Right lobe of liver (tissue), 6 donors: ENCODE measurements at regions not wholly inside any gene's neighbourhood (a gene's known extent, or its start where the extent isn't known, plus 50 kb on each side); places are given as distances from the start of the nearest gene placed in this dataset.
A peak's percentile ranks its signal among the peaks of the same experiment; 100 is the strongest.

Experiments used
- ATAC-seq, 4 donors: fragments of 200-7000 bp; cut with Tn5 transposase; one replicate each; pipeline ENCODE4 v1.9.1; 2020; ENCODE audit warnings: mild to moderate bottlenecking in 4 of 4, moderate library complexity in 4 of 4
- DNase-seq, 3 donors: peaks; one replicate each; pipeline ENCODE4 v3.0.0-alpha.2; 2020
- H3K27ac ChIP-seq, 3 donors: fragments of 200-600 bp; one replicate each; pipeline ENCODE4 v1.8.0; 2022
- H3K27me3 ChIP-seq, 2 donors: fragments of 200-600 bp; one replicate each; pipeline ENCODE4 v1.8.0; 2022
- H3K36me3 ChIP-seq, 4 donors: fragments of 200-600 bp; sonication (generic) in 1 of 4; one replicate each; pipeline versions ENCODE4 v1.5.1 to v1.8.0; 2017 to 2022; ENCODE audit warnings: control low read depth in 1 of 4
- H3K4me1 ChIP-seq, 4 donors: fragments of 200-600 bp; sonication (generic) in 1 of 4; one replicate each; pipeline versions ENCODE4 v1.5.1 to v1.8.0; 2017 to 2022; ENCODE audit warnings: control low read depth in 1 of 4
- H3K4me3 ChIP-seq, 3 donors: fragments of 200-600 bp; one replicate each; pipeline ENCODE4 v1.8.0; 2022
- H3K9me3 ChIP-seq, 4 donors: fragments of 200-600 bp; sonication (generic) in 1 of 4; one replicate each; pipeline versions ENCODE4 v1.5.1 to v1.8.0; 2017 to 2022; ENCODE audit warnings: control low read depth in 1 of 4
- CTCF ChIP-seq, 4 donors: fragments of 200-600 bp in 3 of 4; fragments of 450-650 bp in 1 of 4; IDR thresholded peaks; one replicate each; pipeline versions ENCODE4 v1.5.1 to v1.8.0; 2016 to 2022; ENCODE audit warnings: antibody characterized with exemption in 4 of 4, mild to moderate bottlenecking in 2 of 4
- POLR2A ChIP-seq: fragments of 450-650 bp; IDR thresholded peaks from one replicate; pipeline ENCODE4 v1.6.1; 2017; ENCODE audit warnings: antibody characterized with exemption, mild to moderate bottlenecking
- WGBS: methylation state at CpG from one replicate; pipeline ENCODE4 v1.1.6; 2018; ENCODE audit warnings: low coverage, low lambda C conversion rate; ENCODE audit not compliant: insufficient coverage; ENCODE audit errors: missing lambda C conversion rate; 5-methylcytosine and 5-hydroxymethylcytosine counted together
- intact Hi-C, 2 donors: fragments of 100-400 bp; cut with DNase I; formaldehyde crosslinking; loops; one replicate each; pipeline versions ENCODE4 v1.11.2 to v1.14.1; 2022
- donor health status: DM: no; HTN: yes; CAD: no.
- donor health status: DM: no; HTN: no; CAD: no.
- donor health status: DM: no; HTN: no; CAD: no.
- donor health status: DM: no; HTN: yes; CAD: no.
- donor health status: DM: no; HTN: yes; CAD: no.

DNA sequence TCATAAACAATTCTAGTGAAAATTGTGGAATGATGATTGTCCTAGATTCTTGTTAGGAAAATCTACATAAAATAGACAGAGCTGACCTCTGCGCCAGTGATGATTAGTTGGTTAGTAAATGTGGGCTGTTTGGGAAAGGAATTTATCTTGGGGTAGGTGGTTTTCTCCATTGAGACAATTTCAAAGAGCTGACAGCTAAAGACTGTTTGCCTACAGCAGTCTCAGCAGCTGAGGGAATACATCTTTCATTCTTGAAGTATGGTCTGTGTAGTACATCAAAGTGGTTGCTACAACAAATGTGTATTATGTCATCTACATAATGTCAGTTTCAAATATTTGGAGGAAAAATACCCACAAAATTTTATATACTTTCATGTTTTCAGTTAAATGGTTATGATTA, 117.2 kb upstream of the TRPC4 start:
- TF ChIP-seq POLR2A = no peak
- no peak for TF ChIP-seq CTCF (IDR thresholded peaks at IDR 0.05)
- no peaks in the 10 kb centered on the region for H3K4me1 ChIP-seq
- H3K27me3 ChIP-seq = no peaks in the 10 kb centered on the region
- no peak overlapping the region for H3K27ac ChIP-seq
- WGBS = 67% methylated on average over 1 of the region's 1 CpG
- intact Hi-C loops = no loop called here
- H3K4me3 ChIP-seq = no peak overlapping the region
- H3K9me3 ChIP-seq = no peaks in the 10 kb centered on the region
- ATAC-seq (no peak), DNase-seq (no peak)
- H3K36me3 ChIP-seq = no peaks in the 10 kb centered on the region

- no peak for TF ChIP-seq CTCF (IDR thresholded peaks at IDR 0.05)
- no peak for TF ChIP-seq POLR2A
- intact Hi-C loops = no loop called here
Observed at GRCh38 chr13:37985281-37985680, 115.7 kb upstream of the TRPC4 start.

GRCh38 chr13:37984357-37984756, 114.8 kb upstream of the TRPC4 start:
- H3K27me3 ChIP-seq = no peaks in the 10 kb centered on the region
- no peaks in the 10 kb centered on the region for H3K9me3 ChIP-seq
- H3K36me3 ChIP-seq = no peaks in the 10 kb centered on the region
- ATAC-seq (no peak), DNase-seq (no peak)
- intact Hi-C loops = no loop called here
- TF ChIP-seq CTCF (IDR thresholded peaks at IDR 0.05) (peak in 1 of 4 donors; percentile 7), POLR2A (no peak)
- no peak overlapping the region for H3K4me3 ChIP-seq
- no peak overlapping the region for H3K27ac ChIP-seq
- H3K4me1 ChIP-seq = no peaks in the 10 kb centered on the region
- 72% methylated on average over 2 of the region's 6 CpGs for WGBS

More at GRCh38 chr13:37985281-37985680, 115.7 kb upstream of the TRPC4 start:
- ATAC-seq (no peak), DNase-seq (no peak)
- WGBS = 77% methylated on average over 3 of the region's 5 CpGs
- H3K9me3 ChIP-seq = no peaks in the 10 kb centered on the region
- H3K4me3 ChIP-seq = no peak overlapping the region
- no peaks in the 10 kb centered on the region for H3K27me3 ChIP-seq
- H3K27ac ChIP-seq = no peak overlapping the region
- H3K4me1 ChIP-seq = no peaks in the 10 kb centered on the region
- no peaks in the 10 kb centered on the region for H3K36me3 ChIP-seq

- no peaks in the 10 kb centered on the region for H3K4me1 ChIP-seq
- TF ChIP-seq CTCF (IDR thresholded peaks at IDR 0.05) (no peak), POLR2A (no peak)
- DNase-seq = no peak
Observed at GRCh38 chr13:37981932-37982331, 112.4 kb upstream of the TRPC4 start.

GRCh38 chr13:37978680-37979079, 109.1 kb upstream of the TRPC4 start:
- TF ChIP-seq CTCF (IDR thresholded peaks at IDR 0.05) (no peak), POLR2A (no peak)
- Histone ChIP-seq H3K27me3 (no peaks in the 10 kb centered on the region), H3K4me3 (no peak overlapping the region), H3K36me3 (no peaks in the 10 kb centered on the region), H3K4me1 (no peaks in the 10 kb centered on the region), H3K9me3 (no peaks in the 10 kb centered on the region), H3K27ac (no peak overlapping the region)
- intact Hi-C loops = no loop called here
- DNase-seq (no peak), ATAC-seq (no peak)
- 68% methylated on average over 2 of the region's 2 CpGs for WGBS

More at GRCh38 chr13:37981932-37982331, 112.4 kb upstream of the TRPC4 start:
- no peaks in the 10 kb centered on the region for H3K9me3 ChIP-seq
- no peaks in the 10 kb centered on the region for H3K36me3 ChIP-seq
- no peak overlapping the region for H3K27ac ChIP-seq
- H3K4me3 ChIP-seq = no peak overlapping the region
- H3K27me3 ChIP-seq = no peaks in the 10 kb centered on the region
- ATAC-seq = no peak
- intact Hi-C loops = no loop called here
